PFSK-1 (cell line): ENCODE measurements at regions not wholly inside any gene's neighbourhood (a gene's known extent, or its start where the extent isn't known, plus 50 kb on each side); places are given as distances from the start of the nearest gene placed in this dataset.

ENCODE experiments used
- FOXP2 ChIP-seq: optimal IDR thresholded peaks from 2 replicates; pipeline ENCODE3; 2011; ENCODE audit warnings: borderline replicate concordance, control low read depth, inconsistent platforms; ENCODE audit not compliant: insufficient read depth; ENCODE audit errors: extremely low read length, extremely low read depth
- POLR2AphosphoS5 ChIP-seq: IDR thresholded peaks from 2 replicates; pipeline ENCODE4 v1.6.1; 2012; ENCODE audit warnings: low read depth, mild to moderate bottlenecking, control low read depth, low read length, moderate library complexity
- REST ChIP-seq, 2 experiments: IDR thresholded peaks; 2 replicates each; pipeline versions ENCODE4 v1.6.1 to v1.8.0; 2011 to 2012; ENCODE audit warnings: low read depth in 2 of 2, low read length in 2 of 2, control low read depth in 1 of 2, inconsistent platforms in 1 of 2, mild to moderate bottlenecking in 1 of 2, moderate library complexity in 1 of 2; ENCODE audit not compliant: insufficient read depth in 1 of 2
- SIN3A ChIP-seq: IDR thresholded peaks from 2 replicates; pipeline ENCODE4 v1.6.1; 2012; ENCODE audit warnings: mild to moderate bottlenecking, low read length, moderate library complexity, borderline replicate concordance; ENCODE audit not compliant: insufficient read depth
- TAF1 ChIP-seq: IDR thresholded peaks from 2 replicates; pipeline ENCODE4 v1.6.1; 2012; ENCODE audit warnings: low read length, control low read depth, borderline replicate concordance; ENCODE audit not compliant: insufficient read depth

DNA sequence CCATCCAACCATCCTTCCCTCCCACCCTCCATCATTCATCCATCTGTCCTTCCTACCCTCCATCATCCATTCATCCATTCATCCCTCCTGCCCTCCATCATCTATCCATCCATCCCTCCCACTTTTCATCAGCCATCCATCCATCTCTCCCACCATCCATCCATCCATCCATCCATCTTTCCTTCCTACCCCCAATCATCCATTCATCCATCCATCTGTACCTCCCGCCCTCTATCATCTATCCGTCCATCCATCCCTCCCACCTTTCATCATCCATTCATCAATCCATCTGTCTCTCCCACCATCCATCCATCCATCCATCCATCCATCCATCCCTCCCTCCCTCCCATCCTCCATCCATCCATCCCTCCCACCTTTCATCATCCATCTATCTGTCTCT, 968.8 kb downstream of the BRD1 start:
- no peak for TF ChIP-seq POLR2AphosphoS5
- no peak for TF ChIP-seq REST (IDR thresholded peaks at IDR 0.05; ENCODE audit: insufficient read depth in 1 of 2, low read depth in 2 of 2, low read length in 2 of 2)
- TF ChIP-seq SIN3A = no peak
- TF ChIP-seq FOXP2 = no peak
- no peak for TF ChIP-seq TAF1

- TF ChIP-seq SIN3A = no peak
- TF ChIP-seq POLR2AphosphoS5 = no peak
- TF ChIP-seq FOXP2 = no peak
- TF ChIP-seq REST (IDR thresholded peaks at IDR 0.05; ENCODE audit: insufficient read depth in 1 of 2, low read depth in 2 of 2, low read length in 2 of 2) = no peak
- TF ChIP-seq TAF1 = no peak
Observed at GRCh38 chr22:48858121-48858520, 969.6 kb downstream of the BRD1 start.

DNA sequence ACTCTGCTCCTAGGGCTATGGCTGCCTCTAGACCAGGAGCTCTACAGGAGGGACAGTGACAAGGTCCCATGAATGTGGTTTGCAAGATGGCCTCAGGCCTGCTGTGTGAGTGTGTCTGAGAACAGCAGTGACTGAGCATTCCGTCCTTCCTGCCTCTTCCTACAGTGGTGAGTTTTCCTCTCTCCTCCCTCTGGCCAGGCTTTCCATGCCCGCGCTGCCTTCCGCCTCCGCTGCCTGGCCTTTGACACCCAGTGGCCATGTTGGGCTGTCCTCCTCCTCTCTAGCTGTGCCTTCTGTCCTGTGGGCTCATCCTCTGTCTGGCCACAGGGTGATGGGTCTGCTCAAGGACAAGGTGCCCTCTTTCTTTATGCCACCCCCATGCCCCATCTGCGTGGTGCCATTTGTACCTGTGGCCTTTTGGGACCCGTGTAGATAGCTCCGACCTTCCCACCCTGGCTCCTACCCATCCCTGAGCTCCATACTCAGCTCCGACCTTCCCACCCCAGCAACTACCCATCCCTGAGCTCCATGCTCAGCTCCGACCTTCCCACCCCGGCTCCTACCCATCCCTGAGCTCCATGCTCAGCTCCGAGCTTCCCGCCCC, 970.4 kb downstream of the BRD1 start:
- no peak for TF ChIP-seq POLR2AphosphoS5
- TF ChIP-seq FOXP2 = no peak
- TF ChIP-seq TAF1 = no peak
- TF ChIP-seq SIN3A = no peak

- TF ChIP-seq TAF1 = no peak
- no peak for TF ChIP-seq POLR2AphosphoS5
- TF ChIP-seq SIN3A = no peak
- no peak for TF ChIP-seq FOXP2
- TF ChIP-seq REST (IDR thresholded peaks at IDR 0.05; ENCODE audit: insufficient read depth in 1 of 2, low read depth in 2 of 2, low read length in 2 of 2) = no peak
Observed at GRCh38 chr22:48856308-48856615, 971.4 kb downstream of the BRD1 start.

DNA sequence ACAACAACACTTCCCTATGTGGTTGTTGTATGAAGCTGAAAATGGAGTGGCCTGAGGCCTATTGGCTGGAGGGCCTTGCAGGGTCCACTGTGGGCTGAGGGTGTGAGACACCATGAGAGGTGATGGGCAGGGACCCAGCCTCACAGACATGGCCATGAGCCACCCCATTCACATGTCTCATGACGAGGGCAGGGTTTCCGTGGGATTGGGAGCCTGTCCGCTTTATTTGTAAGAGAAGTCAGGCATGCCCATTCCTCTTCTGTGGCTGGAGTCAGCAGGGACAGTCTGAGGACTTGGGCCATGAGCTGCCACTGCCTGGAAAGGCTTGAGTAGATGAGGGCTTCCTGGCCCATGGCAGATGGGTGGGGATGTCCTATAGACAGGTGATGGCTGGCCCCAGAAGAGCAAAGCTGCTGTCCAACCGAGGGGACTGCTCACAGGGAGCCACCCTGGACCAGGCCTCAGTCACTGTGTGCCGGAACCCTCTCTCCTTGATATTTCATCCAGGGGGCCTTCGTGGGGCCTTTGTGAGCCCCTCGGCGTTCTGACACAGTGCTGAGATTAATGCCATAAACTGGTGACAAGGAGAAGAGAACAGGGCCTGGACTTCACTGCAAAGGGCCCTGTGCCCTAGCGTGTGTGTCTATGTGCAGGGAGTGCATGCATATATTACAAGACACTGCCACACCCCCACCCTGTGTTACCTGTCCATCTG, 971.9 kb downstream of the BRD1 start:
- TF ChIP-seq SIN3A (no peak), POLR2AphosphoS5 (no peak), FOXP2 (no peak), TAF1 (no peak), REST (IDR thresholded peaks at IDR 0.05; ENCODE audit: insufficient read depth in 1 of 2, low read depth in 2 of 2, low read length in 2 of 2) (no peak)
